ENCODE measurements at regions not wholly inside any gene's neighbourhood (a gene's known extent, or its start where the extent isn't known, plus 50 kb on each side); places are given as distances from the start of the nearest gene placed in this dataset.

DNA sequence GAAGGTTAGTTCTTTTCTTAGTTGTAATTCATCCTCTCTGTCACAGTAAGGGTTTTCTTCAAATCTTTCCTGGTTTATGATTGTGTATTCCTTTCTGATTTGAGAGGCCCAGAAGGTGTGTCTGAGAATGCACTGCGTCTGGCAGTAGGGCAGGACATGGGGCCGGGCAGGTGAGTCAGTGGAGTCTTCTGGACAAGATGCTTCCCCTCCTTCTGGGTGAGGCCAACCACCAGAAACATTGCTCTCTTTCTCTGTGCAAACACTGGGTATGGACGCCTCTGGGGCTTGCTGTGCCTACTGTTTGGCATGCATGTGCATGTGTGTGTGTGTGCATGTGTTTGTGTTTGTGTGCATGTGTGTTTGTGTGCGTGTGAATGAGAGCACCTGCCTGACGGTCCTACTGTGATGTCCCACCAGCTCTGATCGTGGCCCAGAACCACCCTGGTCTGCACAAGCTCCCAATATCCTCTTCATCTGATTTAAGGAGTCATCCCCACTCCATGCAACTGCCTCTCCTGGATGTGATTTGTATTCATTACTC lies 93.2 kb upstream of the DLX2 start:
- Histone ChIP-seq H3K27ac (no peak overlapping the region), H3K9ac (no peak overlapping the region)
- 60 to 70% methylated on average over 6 of the region's 6 CpGs for WGBS, 2 experiments (ENCODE audit: low coverage in 1 of 2, low lambda C conversion rate in 2 of 2, missing lambda C conversion rate in 2 of 2)

GRCh38 chr2:172196768-172197431 lies 94.2 kb upstream of the DLX2 start:
- DNase-seq = peak; percentile 78
- H4K20me1 ChIP-seq (ENCODE audit: insufficient read depth) = no peaks in the 10 kb centered on the region
- TF ChIP-seq EZH2 (IDR thresholded peaks at IDR 0.05; ENCODE audit: insufficient read depth, poor library complexity, severe bottlenecking) (no peak), EZH2phosphoT487 (IDR thresholded peaks at IDR 0.05; ENCODE audit: insufficient read depth, low read depth) (no peak)
- no peak overlapping the region for H2AFZ ChIP-seq
- in situ Hi-C loops (cut with MboI) = no loop called here
- no peak overlapping the region for H3K9ac ChIP-seq
- no peak overlapping the region for H3K4me3 ChIP-seq
- H3K79me2 ChIP-seq (ENCODE audit: insufficient read depth) = no peaks in the 10 kb centered on the region
- 0 out of 2 replicates have a peak, but pooled peaks cover 5% of the 10 kb centered on the region for H3K4me1 ChIP-seq (ENCODE audit: insufficient read depth)
- H3K9me3 ChIP-seq (ENCODE audit: low read depth) = no peaks in the 10 kb centered on the region
- peaks cover 11% of the 10 kb centered on the region; the same call in 1 of the 2 replicates for H3F3A ChIP-seq (ENCODE audit: insufficient read depth)
- no peak overlapping the region for H3K4me2 ChIP-seq (ENCODE audit: unreplicated experiment)
- 63 to 69% methylated on average over 17 of the region's 17 CpGs for WGBS, 2 experiments (ENCODE audit: low coverage in 1 of 2, low lambda C conversion rate in 2 of 2, missing lambda C conversion rate in 2 of 2)
- H3K27me3 ChIP-seq (replicated peaks; ENCODE audit: insufficient read depth) = no peaks in the 10 kb centered on the region
- no peak overlapping the region for H3K27ac ChIP-seq
- no peaks in the 10 kb centered on the region for H3K9me2 ChIP-seq (ENCODE audit: insufficient read depth)
- no peaks in the 10 kb centered on the region for H3K36me3 ChIP-seq (ENCODE audit: low read depth)

More for the DNA sequence above, 93.2 kb upstream of the DLX2 start:
- H3K9me3 ChIP-seq (ENCODE audit: low read depth) = no peaks in the 10 kb centered on the region
- peaks cover 11% of the 10 kb centered on the region; the same call in 1 of the 2 replicates for H3F3A ChIP-seq (ENCODE audit: insufficient read depth)
- no peak for DNase-seq
- H3K4me3 ChIP-seq = no peak overlapping the region
- no peaks in the 10 kb centered on the region for H3K27me3 ChIP-seq (replicated peaks; ENCODE audit: insufficient read depth)
- H3K4me2 ChIP-seq (ENCODE audit: unreplicated experiment) = no peak overlapping the region
- H4K20me1 ChIP-seq (ENCODE audit: insufficient read depth) = no peaks in the 10 kb centered on the region
- H2AFZ ChIP-seq = no peak overlapping the region
- no peak for TF ChIP-seq EZH2 (IDR thresholded peaks at IDR 0.05; ENCODE audit: insufficient read depth, poor library complexity, severe bottlenecking)
- TF ChIP-seq EZH2phosphoT487 (IDR thresholded peaks at IDR 0.05; ENCODE audit: insufficient read depth, low read depth) = no peak
- in situ Hi-C loops (cut with MboI) = no loop called here
- H3K4me1 ChIP-seq (ENCODE audit: insufficient read depth) = 0 out of 2 replicates have a peak, but pooled peaks cover 5% of the 10 kb centered on the region
- no peaks in the 10 kb centered on the region for H3K79me2 ChIP-seq (ENCODE audit: insufficient read depth)
- no peaks in the 10 kb centered on the region for H3K9me2 ChIP-seq (ENCODE audit: insufficient read depth)
- no peaks in the 10 kb centered on the region for H3K36me3 ChIP-seq (ENCODE audit: low read depth)

DNA sequence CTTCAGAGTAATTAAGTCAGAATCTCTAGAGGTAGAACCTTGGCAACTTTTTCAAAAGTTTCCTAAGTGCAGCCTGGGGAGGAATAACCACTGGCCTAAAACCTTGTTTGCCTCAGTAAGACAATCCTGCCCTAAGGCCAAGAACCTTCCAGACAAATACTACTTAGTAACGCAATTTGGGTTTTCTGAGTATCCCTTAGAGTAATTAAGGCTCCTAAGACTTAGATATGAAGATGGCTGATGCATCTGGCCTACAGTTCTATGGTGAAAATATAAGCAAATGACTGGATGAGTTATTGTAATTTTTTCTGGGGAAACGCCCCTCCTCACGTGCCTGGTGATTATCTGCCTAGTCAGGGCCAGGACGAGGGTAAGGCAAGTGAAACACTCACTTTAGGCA lies 95.7 kb upstream of the DLX2 start:
- Histone ChIP-seq H3K79me2 (ENCODE audit: insufficient read depth) (no peaks in the 10 kb centered on the region), H3K4me3 (no peak overlapping the region), H2AFZ (no peak overlapping the region), H3K4me2 (ENCODE audit: unreplicated experiment) (no peak overlapping the region), H3K9me2 (ENCODE audit: insufficient read depth) (no peaks in the 10 kb centered on the region), H3K9ac (no peak overlapping the region), H3K27me3 (replicated peaks; ENCODE audit: insufficient read depth) (no peaks in the 10 kb centered on the region), H3F3A (ENCODE audit: insufficient read depth) (peaks cover 9% of the 10 kb centered on the region; the same call in 1 of the 2 replicates), H3K36me3 (ENCODE audit: low read depth) (no peaks in the 10 kb centered on the region), H3K27ac (no peak overlapping the region), H3K4me1 (ENCODE audit: insufficient read depth) (0 out of 2 replicates have a peak, but pooled peaks cover 5% of the 10 kb centered on the region), H3K9me3 (ENCODE audit: low read depth) (no peaks in the 10 kb centered on the region), H4K20me1 (ENCODE audit: insufficient read depth) (no peaks in the 10 kb centered on the region)
- no peak for DNase-seq
- in situ Hi-C loops (cut with MboI) = no loop called here
- 58 to 64% methylated on average over 4 of the region's 4 CpGs for WGBS, 2 experiments (ENCODE audit: low coverage in 1 of 2, low lambda C conversion rate in 2 of 2, missing lambda C conversion rate in 2 of 2)
- TF ChIP-seq EZH2phosphoT487 (IDR thresholded peaks at IDR 0.05; ENCODE audit: insufficient read depth, low read depth) (no peak), EZH2 (IDR thresholded peaks at IDR 0.05; ENCODE audit: insufficient read depth, poor library complexity, severe bottlenecking) (no peak)

GRCh38 chr2:172198908-172199307 lies 96.2 kb upstream of the DLX2 start:
- no peak for DNase-seq
- Histone ChIP-seq H3K4me2 (ENCODE audit: unreplicated experiment) (no peak overlapping the region), H3K9me2 (ENCODE audit: insufficient read depth) (no peaks in the 10 kb centered on the region), H3F3A (ENCODE audit: insufficient read depth) (peaks cover 4% of the 10 kb centered on the region; the same call in 1 of the 2 replicates), H4K20me1 (ENCODE audit: insufficient read depth) (no peaks in the 10 kb centered on the region), H3K27me3 (replicated peaks; ENCODE audit: insufficient read depth) (no peaks in the 10 kb centered on the region), H3K9me3 (ENCODE audit: low read depth) (no peaks in the 10 kb centered on the region), H3K36me3 (ENCODE audit: low read depth) (no peaks in the 10 kb centered on the region), H3K79me2 (ENCODE audit: insufficient read depth) (no peaks in the 10 kb centered on the region), H3K4me3 (no peak overlapping the region), H3K27ac (no peak overlapping the region), H3K9ac (no peak overlapping the region), H3K4me1 (ENCODE audit: insufficient read depth) (0 out of 2 replicates have a peak, but pooled peaks cover 5% of the 10 kb centered on the region), H2AFZ (no peak overlapping the region)
- in situ Hi-C loops (cut with MboI) = no loop called here
- WGBS, 2 experiments (ENCODE audit: low coverage in 1 of 2, low lambda C conversion rate in 2 of 2, missing lambda C conversion rate in 2 of 2) = 62 to 67% methylated on average over 1 of the region's 1 CpG
- TF ChIP-seq EZH2 (IDR thresholded peaks at IDR 0.05; ENCODE audit: insufficient read depth, poor library complexity, severe bottlenecking) = no peak
- no peak for TF ChIP-seq EZH2phosphoT487 (IDR thresholded peaks at IDR 0.05; ENCODE audit: insufficient read depth, low read depth)

Measured in GM23248 (cell line).